Adipocyte (in vitro differentiated cells): ENCODE measurements at regions not wholly inside any gene's neighbourhood (a gene's known extent, or its start where the extent isn't known, plus 50 kb on each side); places are given as distances from the start of the nearest gene placed in this dataset.
A peak's percentile ranks its signal among the peaks of the same experiment; 100 is the strongest.
"Not testable (repeated sequence)": the region's sequence is repeated elsewhere in the genome, so short reads cannot be mapped to it uniquely, and the experiment has no call there.

Experiments
- DNase-seq: peaks from one replicate; pipeline ENCODE4 v3.0.0-alpha.2; 2015; ENCODE audit warnings: low read depth
- H3K27me3 ChIP-seq: replicated peaks from 2 replicates; pipeline ENCODE4 v1.7.0; 2013; ENCODE audit warnings: mild to moderate bottlenecking, low read length, moderate library complexity; ENCODE audit not compliant: control insufficient read depth, insufficient read depth
- H3K36me3 ChIP-seq: 2 replicates; pipeline ENCODE4 v1.7.0; 2013; ENCODE audit warnings: low read length, mild to moderate bottlenecking, moderate library complexity; ENCODE audit not compliant: control insufficient read depth, insufficient read depth, severe bottlenecking
- H3K4me1 ChIP-seq: 2 replicates; pipeline ENCODE4 v1.7.0; 2013; ENCODE audit warnings: mild to moderate bottlenecking, low read length, moderate library complexity; ENCODE audit not compliant: control insufficient read depth, insufficient read depth
- H3K4me3 ChIP-seq: 2 replicates; pipeline ENCODE4 v1.7.0; 2013; ENCODE audit warnings: mild to moderate bottlenecking, low read length, moderate library complexity
- H3K9ac ChIP-seq: 2 replicates; pipeline ENCODE4 v1.7.0; 2013; ENCODE audit warnings: mild to moderate bottlenecking, low read length, moderate library complexity
- H3K9me3 ChIP-seq: 2 replicates; pipeline ENCODE4 v1.7.0; 2013; ENCODE audit warnings: mild to moderate bottlenecking, low read length, moderate library complexity; ENCODE audit not compliant: control insufficient read depth

DNA sequence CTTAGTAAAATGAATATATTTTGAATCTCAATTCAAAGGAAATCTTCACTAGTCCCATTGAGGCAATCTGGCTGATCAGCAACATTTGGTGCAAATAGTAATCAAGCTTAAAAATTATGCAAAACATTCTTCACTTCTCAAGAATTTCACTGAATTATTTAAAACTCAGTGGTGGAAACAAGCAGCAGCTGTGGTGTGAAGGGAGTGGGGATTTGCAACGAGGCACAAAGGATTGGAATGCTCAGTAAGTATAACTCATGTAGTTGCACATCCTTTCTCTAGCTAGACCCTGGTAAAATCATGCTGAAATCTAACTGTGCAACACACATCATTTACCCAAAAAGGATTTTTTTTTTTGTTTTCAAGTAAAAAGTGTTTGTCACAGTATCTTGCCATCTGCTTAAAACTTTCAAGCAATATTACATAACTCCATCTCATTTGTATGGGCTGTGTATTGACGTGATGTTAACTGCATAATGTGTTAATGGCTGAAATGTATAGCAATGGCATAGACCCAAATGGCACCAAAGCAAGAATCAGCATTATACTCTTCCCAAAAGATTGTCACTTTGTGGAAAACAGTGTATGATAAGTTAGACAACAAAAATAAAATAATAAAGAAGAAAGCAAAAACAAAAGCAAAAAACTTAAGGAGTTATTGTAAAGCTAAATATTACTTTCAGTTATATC, 816.6 kb downstream of the EPHA3 start:
- no peak for DNase-seq
- Histone ChIP-seq H3K36me3 (no peaks in the 10 kb centered on the region), H3K4me1 (no peaks in the 10 kb centered on the region), H3K4me3 (no peak overlapping the region), H3K9me3 (peaks cover 8% of the 10 kb centered on the region), H3K27me3 (no peaks in the 10 kb centered on the region), H3K9ac (no peak overlapping the region)

GRCh38 chr3:89925976-89926375, 818.6 kb downstream of the EPHA3 start:
- peak; percentile 29 for DNase-seq
- Histone ChIP-seq H3K27me3 (no peaks in the 10 kb centered on the region), H3K9ac (no peak overlapping the region), H3K4me3 (no peak overlapping the region), H3K36me3 (no peaks in the 10 kb centered on the region), H3K4me1 (no peaks in the 10 kb centered on the region), H3K9me3 (peaks cover 8% of the 10 kb centered on the region)

DNA sequence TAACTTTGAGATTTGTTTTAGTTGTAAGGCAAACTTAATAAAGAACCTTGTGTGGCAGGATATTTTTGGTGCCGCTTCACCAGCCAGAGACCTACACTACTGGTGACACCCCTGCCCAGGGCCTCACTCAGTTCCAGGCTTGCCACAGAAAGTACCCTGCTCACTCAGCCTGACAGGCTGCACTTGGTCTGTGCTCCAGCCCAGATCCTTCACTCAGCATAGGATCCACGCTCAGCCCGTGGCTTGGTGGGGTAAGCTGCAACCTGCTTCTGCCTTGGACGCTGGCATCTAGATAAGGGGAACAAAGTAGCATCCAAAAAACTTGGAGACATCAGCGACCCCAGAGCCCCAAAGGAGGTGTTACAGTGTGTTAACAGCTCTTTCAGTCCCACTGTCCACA, 825.5 kb downstream of the EPHA3 start:
- no peaks in the 10 kb centered on the region for H3K36me3 ChIP-seq
- H3K27me3 ChIP-seq: no peaks in the 10 kb centered on the region
- no peak overlapping the region for H3K9ac ChIP-seq
- DNase-seq: no peak
- H3K4me1 ChIP-seq: no peaks in the 10 kb centered on the region
- H3K4me3 ChIP-seq: no peak overlapping the region
- H3K9me3 ChIP-seq: no peaks in the 10 kb centered on the region

- not testable (repeated sequence) for H3K27me3 ChIP-seq
- H3K4me1 ChIP-seq: peaks cover 17% of the 10 kb centered on the region
These were observed 837.0 kb downstream of the EPHA3 start for GRCh38 chr3:89944461-89944860.

DNA sequence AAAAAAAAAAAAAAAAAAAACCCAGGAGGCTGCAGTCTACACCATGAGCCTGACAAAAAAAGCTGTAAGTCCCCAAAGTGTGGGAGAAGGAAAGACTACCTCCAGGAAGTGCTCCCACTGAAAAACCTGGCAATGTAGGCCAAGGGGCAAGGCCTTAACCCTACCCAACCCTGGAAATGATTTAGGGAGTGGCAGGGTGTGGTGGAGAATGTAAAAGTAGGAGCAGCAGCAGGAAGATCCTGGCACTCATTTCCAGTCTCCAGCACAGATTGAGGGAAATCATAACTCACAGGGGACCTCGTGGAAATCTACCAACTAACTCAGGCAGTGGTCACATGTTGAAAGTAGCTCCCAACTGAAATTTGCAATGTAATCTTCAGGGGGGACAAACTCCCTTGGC, 839.5 kb downstream of the EPHA3 start:
- H3K36me3 ChIP-seq: no peaks in the 10 kb centered on the region
- no peak overlapping the region for H3K9ac ChIP-seq
- H3K27me3 ChIP-seq: no peaks in the 10 kb centered on the region
- no peaks in the 10 kb centered on the region for H3K9me3 ChIP-seq
- H3K4me1 ChIP-seq: peaks cover 28% of the 10 kb centered on the region
- no peak for DNase-seq
- no peak overlapping the region for H3K4me3 ChIP-seq

More at GRCh38 chr3:89944461-89944860, 837.0 kb downstream of the EPHA3 start:
- H3K9me3 ChIP-seq, H3K9ac ChIP-seq, H3K4me3 ChIP-seq, H3K36me3 ChIP-seq, DNase-seq: not testable (repeated sequence)

GRCh38 chr3:89947337-89947954, 840.0 kb downstream of the EPHA3 start:
- DNase-seq: no peak

DNA sequence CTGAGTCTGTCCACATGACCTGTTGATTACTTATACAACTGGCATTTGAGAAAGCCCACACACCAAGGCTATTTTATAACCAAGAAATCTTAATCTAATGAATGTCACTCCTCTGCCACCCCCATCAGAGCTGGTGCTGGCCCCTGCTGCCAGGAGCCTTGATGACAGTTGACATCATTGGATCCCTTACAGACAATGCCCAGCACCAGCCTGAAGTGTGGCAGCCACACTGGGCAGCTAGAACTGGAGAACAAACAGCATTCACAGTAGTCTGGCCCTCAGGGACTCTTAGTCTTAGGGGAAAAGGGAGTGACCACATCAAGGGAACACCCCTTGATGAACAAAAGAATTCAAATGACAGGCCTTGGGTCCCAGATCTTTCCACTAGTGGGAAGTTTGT, 840.6 kb downstream of the EPHA3 start:
- Histone ChIP-seq H3K9ac (no peak overlapping the region), H3K4me1 (peaks cover 30% of the 10 kb centered on the region), H3K27me3 (no peaks in the 10 kb centered on the region), H3K4me3 (no peak overlapping the region), H3K36me3 (no peaks in the 10 kb centered on the region), H3K9me3 (no peaks in the 10 kb centered on the region)
- DNase-seq: no peak

More at GRCh38 chr3:89947337-89947954, 840.0 kb downstream of the EPHA3 start:
- Histone ChIP-seq H3K9me3 (no peaks in the 10 kb centered on the region), H3K36me3 (no peaks in the 10 kb centered on the region), H3K9ac (no peak overlapping the region), H3K4me1 (peaks cover 30% of the 10 kb centered on the region), H3K4me3 (no peak overlapping the region), H3K27me3 (no peaks in the 10 kb centered on the region)

GRCh38 chr3:89950772-89951171, 843.4 kb downstream of the EPHA3 start:
- DNase-seq: no peak
- Histone ChIP-seq H3K4me1 (peaks cover 30% of the 10 kb centered on the region), H3K27me3 (no peaks in the 10 kb centered on the region), H3K4me3 (no peak overlapping the region), H3K9ac (no peak overlapping the region), H3K9me3 (peaks cover under 1% of the 10 kb centered on the region), H3K36me3 (no peaks in the 10 kb centered on the region)

DNA sequence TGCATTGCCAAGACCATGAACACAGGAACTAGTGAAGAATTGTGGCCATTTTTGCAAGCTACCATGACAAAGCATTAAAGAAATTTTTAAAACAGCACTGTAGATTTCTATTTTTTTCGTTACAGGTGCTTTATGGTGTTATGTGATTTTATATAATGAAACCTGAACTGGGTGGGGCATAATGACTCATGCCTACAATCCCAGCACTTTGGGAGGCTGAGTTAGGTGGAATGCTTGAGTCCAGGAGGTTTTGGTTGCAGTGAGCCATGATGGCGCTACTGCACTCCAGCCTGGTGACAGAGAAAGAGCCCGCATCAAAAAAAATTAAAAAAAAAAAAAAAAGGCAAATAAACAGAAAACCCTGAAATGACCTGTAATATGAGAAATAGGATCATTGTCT, 846.7 kb downstream of the EPHA3 start:
- no peaks in the 10 kb centered on the region for H3K27me3 ChIP-seq
- H3K4me1 ChIP-seq: peaks cover 21% of the 10 kb centered on the region
- no peak overlapping the region for H3K4me3 ChIP-seq
- DNase-seq: no peak
- H3K9me3 ChIP-seq: peaks cover 4% of the 10 kb centered on the region
- no peak overlapping the region for H3K9ac ChIP-seq
- no peaks in the 10 kb centered on the region for H3K36me3 ChIP-seq

DNA sequence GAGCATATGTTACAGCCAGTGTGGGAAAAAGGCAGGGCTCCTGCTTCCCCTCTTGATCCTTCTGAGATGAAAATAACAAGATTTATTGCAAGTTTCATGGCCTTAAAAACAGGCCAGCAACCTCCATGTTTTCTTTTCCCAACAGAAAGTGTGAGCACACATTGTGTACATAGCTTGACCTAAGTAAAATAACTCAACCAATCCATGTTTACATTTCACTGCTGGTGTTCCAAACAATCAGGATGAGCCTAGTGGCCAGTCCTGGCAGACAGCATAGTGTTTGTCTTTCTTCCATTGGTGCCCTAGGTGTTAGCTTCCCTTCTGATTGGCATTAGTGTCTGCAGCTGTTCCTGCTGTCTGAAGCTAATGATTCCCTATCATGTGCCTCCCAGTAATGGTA, 847.7 kb downstream of the EPHA3 start:
- peaks cover 21% of the 10 kb centered on the region for H3K4me1 ChIP-seq

GRCh38 chr3:89957451-89957850, 850.0 kb downstream of the EPHA3 start:
- H3K36me3 ChIP-seq: no peaks in the 10 kb centered on the region
- peak; percentile 73 for DNase-seq
- no peak overlapping the region for H3K4me3 ChIP-seq
- H3K4me1 ChIP-seq: peaks cover 7% of the 10 kb centered on the region
- H3K9me3 ChIP-seq: peaks cover 4% of the 10 kb centered on the region
- no peaks in the 10 kb centered on the region for H3K27me3 ChIP-seq
- H3K9ac ChIP-seq: no peak overlapping the region

More for the DNA sequence above, 847.7 kb downstream of the EPHA3 start:
- Histone ChIP-seq H3K9me3 (peaks cover 4% of the 10 kb centered on the region), H3K9ac (no peak overlapping the region), H3K36me3 (no peaks in the 10 kb centered on the region), H3K4me3 (no peak overlapping the region), H3K27me3 (no peaks in the 10 kb centered on the region)
- no peak for DNase-seq
